ENCODE measurements at regions not wholly inside any gene's neighbourhood (a gene's known extent, or its start where the extent isn't known, plus 50 kb on each side); places are given as distances from the start of the nearest gene placed in this dataset.
"Not testable (repeated sequence)": the region's sequence is repeated elsewhere in the genome, so short reads cannot be mapped to it uniquely, and the experiment has no call there.

- no peak for FAIRE-seq
Measured at GRCh38 chr2:62410015-62410453, 96.0 kb downstream of the TMEM17 start.

DNA sequence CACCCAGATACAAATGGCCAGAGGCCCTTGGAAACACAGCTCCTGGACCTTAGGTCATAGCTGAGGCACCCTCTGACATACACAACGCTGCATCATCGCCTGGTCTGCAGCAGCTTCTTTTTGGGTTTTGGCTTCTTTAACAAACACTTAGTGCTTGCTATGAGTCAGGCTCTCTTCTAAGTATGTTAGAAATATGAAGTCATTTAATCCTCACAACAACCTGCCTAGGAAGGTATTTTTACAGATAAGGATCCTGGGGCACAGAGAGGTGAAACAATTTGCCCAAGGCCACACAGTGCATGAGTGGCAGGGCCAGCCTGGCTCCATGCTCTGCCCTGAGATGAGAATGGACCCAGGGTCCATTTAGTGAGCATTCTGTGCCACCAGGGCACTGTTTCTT lies 96.6 kb downstream of the TMEM17 start:
- no peak for FAIRE-seq

- no peak for FAIRE-seq
Measured at GRCh38 chr2:62408241-62408677, 97.7 kb downstream of the TMEM17 start.

GRCh38 chr2:62407838-62408237 lies 98.2 kb downstream of the TMEM17 start:
- FAIRE-seq: no peak

DNA sequence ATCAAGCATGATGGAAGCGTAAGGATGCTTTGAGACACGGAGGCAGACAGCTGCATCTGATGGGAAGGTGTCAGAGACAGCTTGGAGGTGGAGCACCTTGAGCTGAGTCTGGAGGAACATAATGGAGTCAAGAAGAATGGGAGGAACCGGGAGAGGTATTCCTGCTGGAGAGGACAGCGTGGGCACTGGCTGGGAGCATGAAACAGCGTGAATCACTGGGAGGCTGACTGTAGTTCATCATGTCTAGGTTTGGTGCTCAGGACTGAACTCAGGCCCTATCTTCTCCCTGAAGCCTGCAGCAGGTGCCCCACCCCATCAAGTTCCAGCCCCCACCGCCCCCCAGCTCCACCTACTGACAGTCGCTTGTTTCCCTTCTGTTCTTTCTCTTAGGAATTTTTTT lies 98.6 kb downstream of the TMEM17 start:
- no peak for FAIRE-seq

DNA sequence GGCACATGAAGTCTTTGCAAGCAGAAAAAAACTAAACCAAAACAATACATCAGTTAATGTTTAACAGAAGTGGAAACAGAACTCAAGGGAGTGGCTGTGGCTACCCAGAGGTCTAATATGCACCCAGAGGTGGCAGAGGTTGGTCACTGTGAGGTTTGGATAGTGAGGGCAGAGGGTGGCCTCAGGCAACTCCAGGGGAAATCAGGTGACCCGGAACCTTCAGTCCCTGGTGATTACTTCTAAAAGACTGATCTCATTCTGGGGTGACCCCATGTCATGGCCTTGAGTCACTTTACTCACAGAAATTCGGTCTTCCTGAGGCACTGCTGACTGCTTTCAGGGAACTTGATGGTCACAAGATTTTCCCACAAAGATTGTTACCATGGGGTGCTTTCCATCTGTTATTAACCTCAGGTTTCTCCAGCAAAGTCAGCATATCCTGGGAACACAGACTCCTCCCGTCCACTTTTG lies 99.4 kb downstream of the TMEM17 start:
- FAIRE-seq: no peak

DNA sequence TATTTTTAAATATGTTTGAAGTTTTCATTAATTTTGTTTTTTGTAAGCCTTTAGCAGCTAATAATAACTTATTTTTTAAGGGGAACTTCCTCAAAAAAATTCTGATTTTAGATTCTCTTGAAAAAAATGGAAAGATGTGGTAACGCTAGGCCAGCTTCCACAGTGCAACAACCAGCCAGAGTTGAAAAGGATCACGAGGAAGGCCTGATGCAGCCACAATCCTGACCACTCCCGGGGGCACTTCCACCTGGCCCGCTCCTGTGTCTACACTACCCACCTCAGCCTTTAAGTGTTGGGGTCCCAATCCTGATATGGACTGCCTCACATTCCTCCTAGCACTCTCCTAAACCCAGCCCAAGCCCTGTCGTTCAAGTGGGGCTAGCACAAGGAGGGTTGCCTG lies 101.1 kb downstream of the TMEM17 start:
- FAIRE-seq: no peak

DNA sequence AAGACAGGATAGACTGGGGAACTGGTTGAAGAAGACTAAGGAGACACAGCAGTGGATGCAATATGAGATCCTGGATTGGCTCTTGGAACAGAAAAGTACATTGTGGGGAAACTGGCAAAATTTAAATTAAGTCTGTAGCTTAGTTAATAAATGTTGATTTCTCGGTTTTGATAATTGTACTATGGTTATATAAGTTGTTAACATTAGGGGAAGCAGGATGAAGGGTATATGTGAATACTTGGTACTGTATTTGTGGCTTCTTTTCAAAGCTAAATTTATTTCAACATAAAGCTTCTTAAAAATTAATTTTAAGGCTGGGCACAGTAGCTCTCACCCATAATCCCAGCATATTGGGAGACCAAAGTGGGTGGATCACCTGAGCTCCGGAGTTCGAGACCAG lies 103.8 kb downstream of the TMEM17 start:
- FAIRE-seq: no peak

- no peak for FAIRE-seq
Measured at GRCh38 chr2:62398356-62398755, 107.6 kb downstream of the TMEM17 start.

DNA sequence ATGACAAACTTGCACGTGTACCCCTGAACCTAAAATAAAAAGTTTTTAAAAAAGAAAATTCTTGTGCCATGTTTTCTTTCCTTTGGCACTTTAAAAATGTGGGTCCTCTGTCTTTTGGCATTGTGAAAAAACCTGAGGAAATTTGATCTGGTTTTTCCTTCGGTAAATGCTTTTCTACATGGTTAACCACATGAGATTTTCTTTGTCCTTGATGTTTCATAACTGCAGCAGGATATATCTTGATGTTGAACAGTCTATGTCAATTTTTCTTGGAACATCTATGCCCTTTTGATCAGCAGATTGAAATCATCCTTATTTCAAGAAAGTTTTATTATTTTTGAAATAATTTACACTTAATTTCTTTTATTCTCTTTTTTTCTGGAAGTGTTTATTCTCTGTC lies 109.1 kb downstream of the TMEM17 start:
- FAIRE-seq: no peak

GRCh38 chr2:62393293-62393692 lies 112.7 kb downstream of the TMEM17 start:
- FAIRE-seq: no peak

GRCh38 chr2:62391696-62392095 lies 114.3 kb downstream of the TMEM17 start:
- no peak for FAIRE-seq

- FAIRE-seq: not testable (repeated sequence)
Measured at GRCh38 chr2:62386378-62386777, 119.6 kb downstream of the TMEM17 start.

DNA sequence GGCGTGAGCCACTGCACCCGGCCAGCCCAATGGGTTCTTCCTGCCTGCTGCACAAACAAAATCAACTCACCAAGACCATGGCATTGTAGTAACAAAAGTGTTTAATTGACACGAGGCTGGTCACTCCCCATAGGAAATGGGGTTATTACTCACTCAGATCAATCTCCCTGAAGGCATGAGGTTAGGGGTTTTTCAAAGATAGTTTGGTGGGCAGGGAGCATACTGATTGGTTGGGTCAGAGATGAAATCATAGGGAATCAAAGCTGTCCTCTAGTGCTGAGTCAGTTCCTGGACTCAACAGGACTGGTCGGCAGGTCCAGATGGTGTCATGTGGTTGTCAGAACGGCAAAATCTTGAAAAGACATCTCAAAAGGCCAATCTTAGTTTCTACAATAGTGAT lies 122.1 kb downstream of the TMEM17 start:
- no peak for FAIRE-seq

DNA sequence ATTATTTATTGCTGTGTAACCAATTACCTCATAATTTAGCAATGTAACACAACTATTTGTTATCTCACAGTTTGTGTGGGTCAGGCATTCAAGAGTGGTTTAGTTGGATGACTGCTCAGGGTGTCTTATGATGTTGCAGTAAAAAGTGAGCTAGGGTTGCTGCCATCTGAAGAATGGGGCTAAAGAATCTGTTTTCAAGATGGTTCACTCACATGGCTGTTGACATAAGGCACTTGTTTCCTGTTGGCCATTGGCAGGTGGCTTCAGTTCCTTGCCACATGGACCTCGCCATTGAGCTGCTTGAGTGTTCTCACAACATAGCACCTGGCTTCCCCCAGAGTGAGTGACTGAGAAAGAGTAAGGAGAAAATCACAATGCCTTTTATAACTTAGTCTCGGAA lies 123.2 kb downstream of the TMEM17 start:
- FAIRE-seq: no peak

DNA sequence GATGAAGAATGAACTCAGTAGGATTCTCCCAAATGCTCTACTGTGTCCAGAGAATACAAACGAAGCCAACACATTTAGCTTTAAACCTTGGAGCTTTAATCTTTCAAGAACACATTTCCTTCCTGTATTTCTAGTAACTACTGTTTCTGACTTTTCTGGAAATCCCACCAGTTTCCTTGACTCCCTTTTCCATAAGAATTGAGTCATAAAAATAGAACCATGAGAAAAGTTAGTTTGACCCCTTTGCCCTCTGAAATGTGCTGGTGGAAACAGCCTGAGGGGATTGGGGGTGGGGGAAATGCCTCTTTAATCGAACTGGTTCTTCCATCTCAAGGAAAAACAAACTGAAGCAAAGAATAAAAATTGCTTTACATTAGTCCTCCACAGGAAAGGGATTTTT lies 123.9 kb downstream of the TMEM17 start:
- no peak for FAIRE-seq

GRCh38 chr2:62381656-62382055 lies 124.3 kb downstream of the TMEM17 start:
- no peak for FAIRE-seq

DNA sequence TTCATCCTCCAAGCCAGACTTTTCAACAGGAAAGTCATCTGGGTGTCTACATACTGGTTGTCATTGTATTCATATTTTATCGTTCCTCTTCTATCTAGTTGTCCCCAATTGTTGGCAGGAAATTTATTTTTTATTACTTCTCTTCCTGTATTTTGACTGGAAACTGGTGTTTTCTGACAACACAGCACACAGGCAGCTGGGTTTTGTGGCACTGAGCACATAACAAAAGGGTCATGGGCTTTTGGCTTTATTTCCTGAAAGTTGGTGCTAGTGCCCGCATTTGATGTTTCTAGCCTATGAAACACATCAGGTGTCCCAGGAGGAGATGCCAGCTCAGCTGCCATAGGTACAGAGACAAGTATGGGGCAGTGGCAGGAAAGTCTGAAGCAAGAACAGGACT lies 126.4 kb downstream of the TMEM17 start:
- FAIRE-seq: no peak

DNA sequence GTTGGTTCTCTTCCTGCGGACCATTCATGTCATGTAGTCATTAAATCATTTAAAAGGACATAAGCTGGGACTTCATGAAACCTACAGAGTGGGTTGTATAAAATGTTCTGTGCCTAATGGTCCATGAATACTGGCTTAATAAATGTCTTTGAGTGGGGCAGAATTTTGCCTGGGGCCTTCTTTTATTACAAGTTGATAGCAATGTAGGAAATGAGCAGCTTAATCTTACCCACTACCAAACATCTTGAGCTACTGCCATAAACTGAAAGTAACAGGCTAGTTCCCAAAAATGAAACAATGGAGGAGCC lies 130.9 kb downstream of the TMEM17 start:
- FAIRE-seq: no peak

- FAIRE-seq: no peak
Measured at GRCh38 chr2:62374301-62375112, 131.5 kb downstream of the TMEM17 start.

GRCh38 chr2:62372824-62373223 lies 133.2 kb downstream of the TMEM17 start:
- no peak for FAIRE-seq

DNA sequence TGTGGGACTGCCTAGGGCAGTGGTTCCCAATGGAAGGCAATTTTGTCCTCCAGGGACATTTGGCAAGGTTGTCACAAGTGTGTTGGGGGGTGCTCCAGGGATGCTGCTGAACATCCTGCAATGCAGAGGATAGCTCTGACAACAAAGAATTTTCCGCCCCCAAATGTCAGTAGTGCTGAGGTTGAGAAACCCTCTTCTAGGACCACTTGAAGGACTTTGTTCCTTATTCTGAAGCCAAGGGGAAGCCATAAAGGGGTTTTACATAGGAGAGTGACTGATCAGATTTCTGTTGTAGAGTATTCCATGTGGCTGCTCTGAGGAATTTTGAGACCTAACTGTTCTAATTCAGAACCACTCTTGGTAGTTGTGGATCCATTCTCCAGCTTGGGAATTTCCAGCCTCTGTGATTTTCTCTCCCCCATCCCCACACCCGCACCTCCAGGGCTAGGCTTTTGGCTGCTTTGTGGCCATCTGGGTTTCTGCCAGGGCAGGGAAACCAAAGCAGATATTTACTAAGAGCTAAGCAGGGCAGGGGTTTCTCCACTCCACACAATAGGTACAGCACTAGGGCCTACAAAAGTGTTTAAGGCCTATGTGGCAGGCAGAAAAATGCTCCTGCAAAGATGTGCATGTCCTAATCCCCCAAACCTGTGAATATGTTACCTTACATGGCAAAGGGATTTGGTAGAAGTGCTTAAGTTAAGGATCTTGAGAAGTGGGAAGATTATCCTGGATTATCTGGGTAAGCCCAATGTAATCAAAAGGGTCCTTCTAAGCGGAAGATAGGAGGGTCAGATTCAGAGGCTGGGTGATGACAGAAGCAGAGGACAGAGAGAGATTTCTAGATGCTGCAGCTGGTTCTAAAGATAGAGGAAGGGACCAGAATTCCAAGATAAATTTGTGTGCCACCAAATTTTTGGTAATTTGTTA lies 135.4 kb downstream of the TMEM17 start:
- FAIRE-seq: no peak

GRCh38 chr2:62369541-62370202 lies 136.3 kb downstream of the TMEM17 start:
- no peak for FAIRE-seq
